ENCODE measurements at regions not wholly inside any gene's neighbourhood (a gene's known extent, or its start where the extent isn't known, plus 50 kb on each side); places are given as distances from the start of the nearest gene placed in this dataset.

- no peak for DNase-seq (ENCODE audit: low spot score)
- no peak overlapping the region for H3K27ac ChIP-seq
- no peak overlapping the region for H3K4me3 ChIP-seq
- TF ChIP-seq CTCF (IDR thresholded peaks at IDR 0.05), result no peak
Observed at GRCh38 chr21:35871906-35872305, 188.4 kb downstream of the SETD4 start.

DNA sequence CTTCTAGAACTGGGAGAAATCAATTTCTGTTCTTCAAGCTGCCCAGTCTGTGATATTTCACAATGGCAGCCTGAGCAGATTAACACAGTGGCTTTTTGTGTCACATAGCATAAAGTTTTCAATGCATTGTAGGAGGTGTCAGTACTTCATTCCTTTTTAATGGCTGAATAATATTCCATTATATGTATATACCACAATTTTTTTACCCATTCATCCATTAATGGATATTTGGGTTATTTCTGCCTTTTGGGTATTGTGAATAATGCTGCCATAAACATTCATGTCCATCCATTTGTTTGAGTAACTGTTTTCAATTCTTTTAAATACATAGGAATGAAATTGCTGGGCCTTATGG, 191.5 kb downstream of the SETD4 start:
- H3K4me3 ChIP-seq, result no peak overlapping the region
- no peak overlapping the region for H3K27ac ChIP-seq
- TF ChIP-seq CTCF (IDR thresholded peaks at IDR 0.05), result no peak
- no peak for DNase-seq (ENCODE audit: low spot score)

GRCh38 chr21:35868005-35868868, 192.1 kb downstream of the SETD4 start:
- Histone ChIP-seq H3K4me3 (no peak overlapping the region), H3K27ac (no peak overlapping the region)
- no peak for DNase-seq (ENCODE audit: low spot score)
- TF ChIP-seq CTCF (IDR thresholded peaks at IDR 0.05), result no peak

GRCh38 chr21:35864039-35864438, 196.3 kb downstream of the SETD4 start:
- no peak overlapping the region for H3K27ac ChIP-seq
- no peak for TF ChIP-seq CTCF (IDR thresholded peaks at IDR 0.05)
- DNase-seq (ENCODE audit: low spot score), result no peak
- no peak overlapping the region for H3K4me3 ChIP-seq

GRCh38 chr21:35862969-35863368, 197.4 kb downstream of the SETD4 start:
- no peak for DNase-seq (ENCODE audit: low spot score)
- Histone ChIP-seq H3K27ac (no peak overlapping the region), H3K4me3 (no peak overlapping the region)
- no peak for TF ChIP-seq CTCF (IDR thresholded peaks at IDR 0.05)

- H3K27ac ChIP-seq, result no peak overlapping the region
- no peak for DNase-seq (ENCODE audit: low spot score)
- TF ChIP-seq CTCF (IDR thresholded peaks at IDR 0.05), result no peak
- H3K4me3 ChIP-seq, result no peak overlapping the region
Observed at GRCh38 chr21:35861661-35862060, 198.7 kb downstream of the SETD4 start.

DNA sequence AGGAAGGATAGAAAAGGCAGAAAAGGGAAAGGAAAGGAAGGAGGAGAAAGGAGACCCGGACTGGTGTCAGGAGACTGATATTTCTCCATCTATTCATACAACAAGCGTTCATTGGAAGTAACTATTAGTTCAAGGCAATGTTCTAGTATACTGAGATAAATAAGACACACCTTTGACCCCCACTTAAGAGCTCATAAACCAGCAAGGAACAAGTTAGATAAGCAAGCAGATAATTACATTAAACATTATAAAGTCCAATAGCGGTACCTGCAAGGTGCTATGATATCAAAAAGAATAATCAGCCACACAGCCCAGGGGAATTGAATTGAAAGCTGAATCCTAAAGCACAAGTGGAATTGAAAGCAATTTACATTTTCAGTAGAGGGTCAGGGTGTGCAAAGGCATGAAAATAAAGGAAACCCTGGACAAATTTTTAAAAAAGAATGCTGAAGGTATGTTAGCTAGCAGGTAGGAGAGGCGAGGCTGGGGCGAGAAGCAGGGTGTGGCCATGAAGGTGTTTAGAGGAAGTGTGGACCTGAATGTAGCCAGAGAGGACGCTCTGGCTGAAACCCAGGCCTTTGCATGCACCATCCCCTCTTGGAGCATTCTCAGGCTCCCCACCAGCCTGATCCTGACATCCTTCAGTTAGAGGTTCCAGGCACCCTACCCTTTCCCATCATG, 200.0 kb downstream of the SETD4 start:
- DNase-seq (ENCODE audit: low spot score), result no peak
- no peak overlapping the region for H3K4me3 ChIP-seq
- H3K27ac ChIP-seq, result no peak overlapping the region
- no peak for TF ChIP-seq CTCF (IDR thresholded peaks at IDR 0.05)
